ENCODE measurements at regions not wholly inside any gene's neighbourhood (a gene's known extent, or its start where the extent isn't known, plus 50 kb on each side); places are given as distances from the start of the nearest gene placed in this dataset.

DNA sequence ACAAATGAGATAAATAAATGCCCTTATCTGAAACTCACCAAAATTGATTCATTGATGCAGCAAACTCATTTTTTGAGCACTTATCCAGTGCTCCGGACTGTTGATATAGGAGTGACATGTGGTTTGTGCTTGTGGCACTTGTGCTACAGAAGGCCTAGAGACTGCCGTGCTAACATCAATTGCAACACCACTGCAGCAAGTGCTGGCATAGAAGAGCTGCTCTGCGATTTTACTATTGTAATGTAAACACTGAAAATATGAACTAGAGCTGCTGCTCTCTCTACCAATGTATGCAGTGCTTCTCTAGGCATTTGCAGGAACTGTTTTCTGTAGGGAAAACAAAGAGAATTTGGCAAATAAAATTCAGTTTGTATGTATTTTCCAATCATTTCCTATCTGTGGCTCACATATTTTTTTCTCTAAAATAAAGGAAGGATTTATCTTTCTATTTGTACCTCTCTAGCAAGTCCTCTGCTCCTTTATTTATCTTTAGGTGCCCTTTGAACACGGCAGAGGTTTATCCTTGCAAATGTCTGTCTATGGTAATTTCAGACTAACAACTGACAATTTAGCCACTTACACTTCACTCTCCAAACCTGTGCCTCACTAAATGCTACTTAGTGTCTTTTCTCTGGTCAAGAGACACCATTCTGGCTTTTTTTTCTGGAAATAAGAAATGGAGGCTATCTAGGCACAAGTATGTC, 409.5 kb upstream of the ADGRL2 start:
- DNase-seq = no peak
- ATAC-seq = no peak

DNA sequence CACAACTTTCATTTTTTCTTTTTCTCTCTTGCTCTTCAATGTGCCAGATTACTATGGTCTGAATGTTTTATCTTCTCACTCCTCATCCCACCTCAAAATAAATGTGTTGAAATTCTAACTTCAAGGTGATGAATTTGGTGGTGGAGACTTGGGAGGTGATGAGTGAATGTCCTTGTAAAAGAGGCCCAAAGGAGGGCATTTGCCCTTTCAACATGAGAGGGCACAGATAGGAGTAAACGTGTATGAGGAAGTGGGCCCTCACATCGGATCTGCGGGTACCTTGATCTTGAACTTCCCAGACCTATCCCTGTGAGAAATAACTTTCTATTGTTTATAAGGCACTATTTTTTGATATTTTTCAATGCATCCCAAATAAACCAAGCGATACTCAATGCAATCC, 412.3 kb upstream of the ADGRL2 start:
- ATAC-seq = no peak
- DNase-seq = no peak

DNA sequence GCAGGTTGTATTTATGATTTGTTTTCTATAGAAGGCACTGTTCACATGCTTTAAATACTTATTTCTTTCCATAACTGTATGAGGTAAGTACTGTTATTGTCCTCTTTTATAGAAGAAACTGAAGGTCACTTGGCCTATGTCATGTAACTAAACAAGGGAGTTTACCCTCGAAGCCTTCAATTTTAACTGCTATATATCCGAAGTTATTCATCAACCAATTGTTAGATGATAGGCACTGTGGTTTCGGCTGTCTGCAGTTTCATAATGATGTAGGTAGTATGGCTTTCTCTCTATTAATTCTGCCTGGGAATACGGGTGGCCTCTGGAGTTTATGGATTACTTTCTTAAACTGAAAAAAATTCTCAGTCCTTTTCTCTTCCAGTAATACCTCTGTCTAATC, 413.3 kb upstream of the ADGRL2 start:
- ATAC-seq = no peak
- no peak for DNase-seq

DNA sequence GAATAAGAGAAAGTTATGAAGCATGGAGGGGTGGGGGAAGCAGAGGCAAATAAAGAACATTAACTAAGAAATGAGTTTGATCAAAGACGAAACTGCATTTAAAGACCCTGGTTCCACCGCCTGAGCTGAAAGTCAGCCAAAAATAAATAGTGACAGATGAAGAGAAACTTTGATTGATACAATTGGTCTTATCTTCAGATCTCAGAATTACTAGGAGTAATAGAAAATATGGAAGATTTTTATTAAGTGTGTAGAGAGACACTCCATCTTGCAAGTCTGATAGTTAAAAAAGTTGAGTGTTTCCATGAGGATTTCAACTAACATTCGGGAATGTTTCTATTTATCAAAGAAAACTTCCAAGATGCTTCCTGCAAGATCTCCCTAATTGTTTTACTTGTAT, 418.2 kb upstream of the ADGRL2 start:
- no peak for ATAC-seq
- no peak for DNase-seq

DNA sequence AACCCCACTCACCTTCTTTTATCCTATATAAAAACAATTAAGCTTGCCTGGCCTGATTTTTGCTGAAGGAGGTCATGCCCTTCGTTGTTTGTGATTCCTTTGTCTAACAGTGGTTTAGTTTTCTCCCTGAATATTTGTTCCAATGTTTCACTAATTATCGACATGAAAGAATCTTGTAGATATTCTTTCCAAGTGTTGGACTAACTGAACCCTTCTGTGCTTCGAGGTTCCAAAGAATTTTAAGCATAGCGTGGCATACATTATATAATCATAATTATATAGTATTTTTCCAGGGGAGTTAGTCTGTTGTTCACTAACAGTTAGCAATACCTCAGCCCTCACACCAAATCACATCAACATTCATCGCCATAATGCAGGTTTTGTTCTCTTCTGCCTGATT, 418.9 kb upstream of the ADGRL2 start:
- DNase-seq = no peak
- no peak for ATAC-seq

DNA sequence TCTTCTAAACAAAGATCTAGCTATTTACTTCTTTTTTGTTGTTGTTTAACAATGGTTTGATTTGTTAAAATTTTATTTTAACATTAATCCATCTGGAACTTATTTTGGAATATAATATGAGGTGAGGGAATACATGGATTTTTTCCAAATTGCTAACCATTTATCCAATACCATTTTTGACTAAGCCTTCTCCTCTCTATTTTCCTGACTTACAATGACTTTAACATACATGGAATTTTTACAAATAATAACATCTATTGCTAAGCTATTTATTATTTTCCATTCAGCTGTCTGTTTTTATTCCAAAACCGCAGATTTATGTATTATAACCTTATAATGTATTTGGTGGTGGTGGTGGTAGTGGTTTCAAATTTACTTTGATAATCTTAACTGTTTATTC, 420.3 kb upstream of the ADGRL2 start:
- DNase-seq (no peak), ATAC-seq (no peak)

DNA sequence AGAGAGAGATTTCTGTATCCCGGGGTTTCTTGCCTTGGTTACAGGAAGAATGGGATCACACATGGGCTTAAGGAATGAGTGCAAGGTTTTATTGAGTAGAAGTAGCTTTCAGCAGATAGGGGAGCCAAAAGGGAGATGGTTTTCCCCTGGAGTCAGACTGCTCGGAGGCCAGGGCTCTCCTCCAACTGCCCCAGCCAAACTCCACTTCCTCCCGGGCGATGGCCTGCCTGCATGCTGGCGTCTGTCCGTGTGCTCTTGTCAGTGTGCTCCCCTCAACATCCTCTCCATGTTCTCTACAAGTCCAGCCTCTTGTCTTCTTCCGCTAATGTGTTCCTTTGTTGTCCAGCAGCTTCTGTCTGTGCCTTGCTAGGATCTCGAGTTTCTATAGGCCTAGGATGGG, 421.3 kb upstream of the ADGRL2 start:
- ATAC-seq (no peak), DNase-seq (no peak)

DNA sequence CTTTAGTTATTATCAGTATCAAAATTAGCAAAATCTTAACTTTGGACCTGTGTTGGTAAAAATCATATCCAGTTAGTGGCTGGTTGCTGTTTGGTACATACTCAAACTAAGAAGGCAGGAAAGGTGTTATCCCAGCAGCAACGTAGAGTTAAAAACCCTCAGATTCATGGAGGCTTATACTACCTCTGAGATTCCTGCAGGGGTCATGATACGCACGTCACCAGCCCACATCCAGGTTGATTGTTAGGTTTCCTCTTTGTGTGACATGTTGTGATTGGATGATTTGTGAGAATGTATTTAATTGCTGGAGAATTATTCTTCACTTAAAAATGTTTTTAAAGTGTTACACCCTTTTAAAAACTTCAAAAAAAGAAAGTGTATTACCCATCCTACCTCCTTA, 423.3 kb upstream of the ADGRL2 start:
- no peak for ATAC-seq

DNA sequence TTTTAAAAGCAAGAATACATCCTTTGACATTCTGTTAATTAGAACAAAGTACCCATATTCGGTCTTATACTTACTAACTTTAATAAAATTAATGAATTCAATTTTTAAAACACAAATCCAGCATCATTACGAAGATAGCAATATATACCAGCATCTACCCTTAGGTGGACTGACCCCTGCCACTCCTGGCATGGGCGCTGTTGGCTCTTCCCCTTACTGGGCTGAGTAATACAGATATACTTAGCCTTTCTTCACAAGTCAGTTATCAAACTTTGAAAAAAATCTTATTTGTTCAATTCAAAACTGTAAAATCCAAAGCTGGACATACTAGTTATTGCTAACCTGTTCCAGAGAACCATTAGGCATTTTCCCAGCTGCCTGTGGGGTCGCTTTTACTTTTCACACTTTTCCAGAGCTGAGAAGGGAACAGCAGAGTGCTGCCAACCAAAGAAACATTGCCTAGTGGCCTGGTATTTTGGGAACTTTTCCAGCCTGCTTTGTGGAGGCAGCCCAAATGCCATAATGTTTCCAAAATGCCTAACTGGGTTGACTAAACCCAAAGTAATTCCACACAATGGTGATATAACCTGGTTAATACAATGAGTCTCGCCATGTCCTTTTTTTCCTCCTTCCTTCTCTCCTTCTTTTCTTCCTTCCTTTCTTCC, 424.7 kb upstream of the ADGRL2 start:
- ATAC-seq (no peak), DNase-seq (no peak)

More for the DNA sequence above, 423.3 kb upstream of the ADGRL2 start:
- DNase-seq = no peak

DNA sequence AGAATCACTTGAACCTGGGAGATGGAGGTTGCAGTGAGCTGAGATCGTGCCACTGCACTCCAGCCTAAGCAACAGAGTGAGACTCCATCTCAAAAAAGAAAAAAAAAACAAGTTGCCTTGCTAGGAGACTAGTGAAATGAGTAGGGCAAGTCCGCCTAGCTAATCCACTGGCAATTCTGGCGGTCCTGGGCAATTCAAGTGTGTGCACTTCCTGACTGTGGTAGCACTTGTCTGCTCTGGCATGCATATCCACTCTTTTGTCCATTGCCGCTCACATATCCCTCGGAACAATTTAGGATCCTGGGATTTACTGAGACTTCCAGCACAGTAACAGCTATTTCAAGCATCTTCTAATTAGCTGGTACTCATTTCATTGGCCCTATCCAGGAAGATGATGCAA, 426.3 kb upstream of the ADGRL2 start:
- no peak for ATAC-seq
- no peak for DNase-seq

DNA sequence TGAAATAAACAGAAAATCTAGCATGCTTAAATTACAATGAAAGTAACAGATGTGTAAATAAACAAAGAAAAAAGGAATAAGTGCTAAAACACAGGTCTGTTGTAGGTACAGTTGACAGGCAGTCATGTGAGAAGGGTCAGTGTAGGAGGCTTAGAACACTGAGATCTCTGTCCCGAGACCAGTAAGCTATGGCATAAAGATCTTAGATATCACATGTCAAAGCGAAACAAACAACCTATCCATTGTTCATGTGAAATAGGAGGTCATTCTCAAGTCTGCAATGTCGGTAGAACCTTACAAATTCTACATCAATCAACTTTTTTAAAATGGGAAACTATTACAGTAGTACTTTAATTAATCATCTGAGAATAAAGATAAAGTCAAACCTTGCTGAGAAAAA, 428.9 kb upstream of the ADGRL2 start:
- no peak for DNase-seq
- ATAC-seq = no peak

DNA sequence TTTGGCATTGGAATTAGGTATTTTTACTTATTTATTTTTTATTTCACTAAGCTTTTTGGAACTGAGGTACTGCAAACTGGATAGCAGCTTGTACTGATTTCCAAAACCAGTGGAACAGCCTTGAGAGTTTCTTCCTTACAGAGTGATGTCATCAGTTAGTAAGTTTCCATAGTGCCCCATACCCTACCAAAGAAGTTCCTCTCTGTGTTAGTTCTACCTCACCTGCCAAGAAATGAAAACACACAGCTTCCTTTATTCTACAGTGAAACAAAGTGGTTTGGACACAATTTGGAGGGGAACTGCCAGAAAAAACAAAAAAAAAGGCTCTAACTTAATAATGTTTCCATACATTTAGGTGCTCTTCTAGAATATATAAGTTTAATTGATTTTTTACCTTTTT, 430.9 kb upstream of the ADGRL2 start:
- ATAC-seq (no peak), DNase-seq (no peak)

DNA sequence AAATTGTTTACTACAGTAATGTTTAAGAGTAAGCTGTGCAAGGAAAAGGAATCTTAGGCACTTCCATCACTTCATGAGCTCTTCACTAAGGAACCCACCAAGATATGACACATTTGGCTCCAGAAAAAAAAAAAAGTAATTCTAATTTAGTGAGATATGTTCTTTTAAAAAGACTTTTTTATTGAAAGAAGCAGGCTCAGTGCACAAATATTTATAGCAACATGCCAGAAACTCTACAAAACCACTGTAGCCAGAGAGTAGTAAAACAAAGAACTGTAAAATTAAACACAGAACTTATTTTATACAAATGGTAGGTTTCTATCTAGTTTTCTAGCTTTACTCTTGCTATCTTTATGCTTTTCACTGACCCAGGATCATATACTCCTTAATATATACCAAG, 434.6 kb upstream of the ADGRL2 start:
- DNase-seq (no peak), ATAC-seq (no peak)

DNA sequence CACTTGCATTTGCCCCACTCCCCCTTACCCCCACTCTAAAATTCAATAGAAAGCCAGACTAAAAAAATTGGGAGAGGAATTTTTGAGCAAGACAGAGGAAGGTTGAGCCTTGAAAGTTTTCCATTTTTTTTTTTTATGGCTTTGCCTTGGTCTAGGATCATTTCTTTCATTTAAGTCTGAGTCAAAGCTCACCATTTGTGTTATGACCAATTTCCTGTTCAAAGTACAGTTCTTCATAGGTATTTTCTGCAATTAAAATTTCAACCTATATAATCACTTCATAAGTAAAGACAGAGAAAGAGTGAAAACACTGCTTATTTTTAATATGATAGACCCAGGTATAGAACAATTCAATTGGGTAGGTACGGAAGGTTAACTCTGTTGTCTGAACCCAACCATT, 436.6 kb upstream of the ADGRL2 start:
- DNase-seq = no peak

DNA sequence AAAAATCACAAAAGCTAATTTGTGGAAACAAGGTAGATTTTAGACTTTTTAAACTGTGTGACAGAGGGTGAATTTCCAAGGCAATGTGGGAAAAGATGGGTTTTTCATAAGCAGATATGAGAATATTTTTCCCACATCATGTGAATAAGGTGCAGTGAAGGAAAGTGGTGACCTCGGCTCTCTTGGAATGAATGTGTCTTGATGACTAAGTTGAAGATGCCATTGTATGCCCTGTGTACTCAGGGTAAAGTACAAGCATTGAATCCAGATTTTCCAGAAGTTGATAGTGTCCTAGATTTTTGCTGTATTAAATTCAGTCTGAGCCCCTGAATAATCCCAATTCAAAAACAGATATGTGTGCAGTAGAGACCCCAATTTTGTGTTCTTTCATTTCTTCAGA, 442.6 kb upstream of the ADGRL2 start:
- no peak for DNase-seq
- ATAC-seq = no peak

More for the DNA sequence above, 436.6 kb upstream of the ADGRL2 start:
- no peak for ATAC-seq

DNA sequence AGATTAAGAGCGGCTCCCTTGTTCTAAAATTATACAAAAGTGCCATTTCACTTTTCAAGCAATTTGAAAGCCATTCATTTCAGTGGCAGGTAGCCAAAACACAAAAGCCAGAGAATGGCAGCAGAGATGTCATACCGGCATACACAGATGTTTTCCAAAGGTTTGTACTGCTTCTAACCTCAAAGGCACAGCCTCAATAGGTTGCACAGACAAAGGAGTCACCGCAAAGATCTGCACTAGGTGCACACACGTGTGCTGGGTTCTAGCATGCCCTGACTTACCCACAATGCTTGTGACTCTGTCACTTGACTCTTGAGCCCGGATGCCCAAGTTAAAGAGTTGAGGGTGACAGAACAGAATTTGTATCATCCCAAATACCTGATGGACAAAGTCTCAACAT, 448.9 kb upstream of the ADGRL2 start:
- ATAC-seq = no peak
- no peak for DNase-seq

DNA sequence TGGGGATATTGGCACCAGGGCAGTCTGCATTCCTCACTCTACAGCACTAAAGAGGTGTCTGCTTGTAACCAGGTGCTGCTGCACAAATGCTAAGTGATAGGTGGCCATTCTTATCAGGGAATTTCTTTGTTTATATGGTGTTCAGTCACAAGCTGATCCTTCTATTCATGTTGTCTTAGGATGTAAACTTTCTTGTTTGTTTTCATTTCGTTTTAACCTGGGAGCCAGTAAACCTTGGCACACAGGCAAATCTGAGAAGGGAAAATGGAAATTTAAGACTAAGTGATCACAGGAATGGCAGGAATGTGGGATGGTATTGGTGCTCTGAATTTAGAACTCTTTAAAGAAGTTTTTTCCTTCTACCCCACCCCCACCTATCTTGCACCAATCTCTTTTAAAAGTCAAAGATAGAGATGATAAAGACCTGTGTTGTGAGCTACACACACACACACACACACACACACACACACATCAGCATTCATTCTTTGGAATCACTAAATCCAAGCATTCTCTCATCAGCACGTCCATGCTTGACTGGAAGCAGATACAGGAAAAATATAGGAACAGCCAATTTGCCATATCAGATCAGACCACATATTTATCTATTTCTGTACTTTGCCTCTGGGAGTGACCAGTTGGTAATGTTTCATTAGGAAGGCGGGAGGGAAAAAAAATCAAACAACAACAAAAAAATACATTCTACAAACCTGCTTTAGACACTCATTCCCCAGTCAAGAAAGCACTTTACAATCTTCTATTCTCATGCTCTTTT, 451.4 kb upstream of the ADGRL2 start:
- no peak for ATAC-seq
- no peak for DNase-seq

DNA sequence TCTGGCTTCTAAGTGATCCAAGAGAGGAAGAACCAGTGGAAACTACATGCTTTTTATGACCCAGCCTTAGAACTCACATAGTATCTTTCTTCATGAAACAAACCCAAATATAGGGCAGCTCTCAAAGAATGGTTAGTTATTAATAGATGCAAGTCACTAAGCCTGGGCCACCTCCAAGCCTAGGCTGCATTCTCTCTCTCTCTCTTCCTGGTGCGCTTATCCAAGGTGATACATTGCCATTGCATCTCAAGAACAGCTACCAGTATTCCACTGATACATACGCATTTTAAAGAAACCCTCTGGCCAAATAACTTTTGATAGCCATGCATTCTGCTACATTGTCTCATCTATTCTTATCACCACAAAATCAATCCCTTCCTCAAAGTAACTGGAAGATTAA, 455.6 kb upstream of the ADGRL2 start:
- no peak for ATAC-seq

DNA sequence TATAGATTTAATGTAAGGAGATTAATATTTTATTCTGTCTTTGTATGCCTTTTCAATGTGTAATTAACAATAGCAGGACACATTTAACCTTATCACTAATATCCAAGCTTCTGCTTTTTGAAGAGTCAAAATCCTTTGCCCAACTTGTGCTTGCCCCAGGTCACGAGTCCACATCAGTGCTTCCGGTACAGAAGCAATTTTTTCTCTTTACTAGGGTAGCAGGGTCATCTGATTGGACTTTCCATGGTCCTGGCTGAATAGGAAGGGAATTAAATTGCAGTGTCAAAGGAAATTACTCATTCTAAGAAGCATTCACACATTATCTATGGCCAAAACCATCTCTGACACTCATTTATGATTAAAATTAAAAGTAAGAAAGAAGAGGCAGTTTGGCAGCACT, 460.5 kb upstream of the ADGRL2 start:
- DNase-seq (no peak), ATAC-seq (no peak)

More for the DNA sequence above, 455.6 kb upstream of the ADGRL2 start:
- DNase-seq = no peak

DNA sequence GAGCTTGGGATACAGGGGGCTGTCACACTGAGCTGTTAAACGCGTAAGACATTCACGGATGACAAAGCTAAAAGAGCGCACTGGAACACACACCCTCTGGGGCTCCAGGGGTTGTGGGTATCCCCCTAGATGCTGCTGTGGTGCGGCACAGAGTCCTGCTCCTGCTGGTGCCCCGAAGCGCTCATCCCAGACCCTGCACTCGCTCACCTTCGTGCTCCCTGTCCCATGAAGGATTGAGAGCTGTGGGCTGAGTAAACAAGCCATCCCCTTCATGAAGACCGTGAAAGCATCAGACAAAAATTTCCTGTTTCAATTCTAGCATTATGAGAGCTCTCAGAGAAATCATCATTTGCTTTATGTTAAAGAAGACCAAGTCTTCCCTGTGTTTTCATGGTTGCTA, 463.5 kb upstream of the ADGRL2 start:
- ATAC-seq (no peak), DNase-seq (no peak)

DNA sequence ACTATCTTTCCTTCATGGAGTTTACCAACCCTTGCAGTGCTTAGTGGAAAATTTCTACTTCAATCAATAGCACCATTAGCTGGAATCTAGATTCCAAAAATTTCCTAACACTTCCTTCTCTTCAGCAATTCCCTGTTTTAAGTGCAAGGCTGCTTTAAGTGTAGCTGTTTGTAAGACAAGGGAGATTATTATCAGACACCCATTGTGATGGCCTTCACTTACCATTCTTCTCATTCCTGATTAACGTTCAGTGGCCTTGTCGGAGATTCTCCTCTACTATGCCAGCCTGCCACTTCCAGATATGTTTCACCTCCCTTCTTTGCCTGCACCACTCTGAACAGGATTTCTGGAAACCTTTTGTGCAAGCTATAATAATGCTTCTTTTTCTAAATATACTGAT, 464.9 kb upstream of the ADGRL2 start:
- ATAC-seq = no peak
- no peak for DNase-seq

DNA sequence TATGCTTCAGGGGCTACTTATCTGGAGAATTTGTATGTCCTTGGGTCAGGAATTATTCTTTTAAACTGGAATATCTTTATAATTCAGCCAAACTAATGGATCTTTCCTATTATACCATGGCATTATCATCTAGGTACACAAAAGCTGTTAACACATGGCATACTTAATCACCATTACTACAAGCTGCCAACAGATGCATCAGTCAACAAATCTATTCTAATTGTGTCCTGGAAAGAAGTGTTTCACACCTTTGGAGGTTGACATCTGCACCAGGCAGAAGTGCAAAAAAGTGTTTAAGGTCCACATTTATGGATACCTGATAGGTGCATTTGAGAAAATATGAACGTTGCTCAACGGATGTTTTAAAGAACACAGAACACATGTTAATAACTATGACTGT, 470.2 kb upstream of the ADGRL2 start:
- ATAC-seq (no peak), DNase-seq (no peak)

DNA sequence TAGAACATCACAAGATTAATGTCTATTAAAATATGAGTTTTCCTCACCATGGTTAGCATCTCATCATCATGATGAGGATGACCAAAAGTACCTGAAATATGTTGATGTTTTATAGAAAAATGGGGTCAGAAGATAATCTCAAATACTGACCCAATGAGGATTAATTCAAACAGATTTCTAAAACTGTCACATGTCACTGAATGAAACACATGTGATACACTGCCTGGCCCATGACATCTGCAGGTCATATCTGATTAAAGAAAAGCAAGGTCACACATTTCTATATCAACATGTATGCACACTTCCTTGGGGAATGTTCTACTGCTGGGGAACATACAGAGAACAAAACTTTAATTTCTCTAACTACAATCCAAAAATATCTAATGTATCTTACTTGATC, 470.6 kb upstream of the ADGRL2 start:
- no peak for DNase-seq
- ATAC-seq = no peak

DNA sequence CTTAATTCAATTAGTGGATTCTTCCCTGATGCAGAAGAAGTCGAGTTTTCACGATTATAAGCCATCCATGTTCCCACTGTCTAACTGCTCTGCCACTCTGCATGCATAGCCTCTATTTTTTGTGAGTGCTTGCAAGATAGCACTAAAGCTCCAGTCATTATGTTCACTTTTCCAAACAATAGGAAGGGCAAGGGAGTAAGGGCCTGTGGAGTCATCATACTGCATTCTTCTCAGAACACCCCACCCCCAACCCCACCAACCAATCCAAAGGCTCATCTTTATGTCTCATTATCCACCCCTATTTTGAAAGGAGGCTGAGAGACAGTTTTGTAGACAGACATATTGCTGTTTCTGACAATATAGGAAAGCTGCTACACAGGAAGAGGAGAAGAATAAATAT, 471.7 kb upstream of the ADGRL2 start:
- ATAC-seq = no peak
- DNase-seq = no peak

Measured in stimulated activated naive CD8-positive, alpha-beta T cell treated with anti-CD3 and anti-CD28 coated beads, Interleukin-15, Interleukin-2, amounts not matched to agents 100 U/mL and 50 U/mL, for 24 hours (primary cell).